Calu3 (cell line): ENCODE measurements at regions not wholly inside any gene's neighbourhood (a gene's known extent, or its start where the extent isn't known, plus 50 kb on each side); places are given as distances from the start of the nearest gene placed in this dataset.

ENCODE experiments used
- BruUV-seq: library from RNA; stranded (reverse); fragments of 400-500 nt; replicated peaks from 2 replicates; lab custom pipeline; 2021; lab: Mats Ljungman, UMichigan
- CTCF ChIA-PET: fragments of 300-600 bp; sonication (Branson Sonifier 250); formaldehyde crosslinking; loops from one replicate; lab custom pipeline; 2022; ENCODE audit warnings: antibody characterized with exemption; lab: Charles Lee
- DNase-seq: peaks from one replicate; pipeline ENCODE4 v3.0.0; 2022
- H3K27ac Mint-ChIP-seq: one replicate; pipeline ENCODE4 v1.8.0; 2022; ENCODE audit warnings: mixed read lengths; ENCODE audit not compliant: unreplicated experiment
- H3K27me3 Mint-ChIP-seq: one replicate; pipeline ENCODE4 v1.8.0; 2022; ENCODE audit warnings: mixed read lengths; ENCODE audit not compliant: unreplicated experiment
- H3K36me3 Mint-ChIP-seq: one replicate; pipeline ENCODE4 v1.8.0; 2022; ENCODE audit warnings: mild to moderate bottlenecking, moderate library complexity, mixed read lengths; ENCODE audit not compliant: insufficient read depth, unreplicated experiment
- H3K4me1 Mint-ChIP-seq: one replicate; pipeline ENCODE4 v1.8.0; 2022; ENCODE audit warnings: mild to moderate bottlenecking, low read depth, mixed read lengths; ENCODE audit not compliant: unreplicated experiment
- H3K4me3 Mint-ChIP-seq: one replicate; pipeline ENCODE4 v1.8.0; 2022; ENCODE audit warnings: mild to moderate bottlenecking, low read depth, moderate library complexity, mixed read lengths; ENCODE audit not compliant: unreplicated experiment
- H3K9me3 Mint-ChIP-seq: one replicate; pipeline ENCODE4 v1.8.0; 2022; ENCODE audit warnings: low read depth, mixed read lengths; ENCODE audit not compliant: unreplicated experiment
- intact Hi-C: fragments of 100-400 bp; cut with micrococcal nuclease; formaldehyde crosslinking; loops from one replicate; pipeline ENCODE4 v1.10.0; 2022; ENCODE audit not compliant: unreplicated experiment
- TF ChIP-seq, protein P1 (sequence below): fragments of 200-600 bp; IDR thresholded peaks from one replicate; pipeline ENCODE4 v1.8.0; 2022; ENCODE audit warnings: antibody characterized with exemption; ENCODE audit not compliant: unreplicated experiment

DNA sequence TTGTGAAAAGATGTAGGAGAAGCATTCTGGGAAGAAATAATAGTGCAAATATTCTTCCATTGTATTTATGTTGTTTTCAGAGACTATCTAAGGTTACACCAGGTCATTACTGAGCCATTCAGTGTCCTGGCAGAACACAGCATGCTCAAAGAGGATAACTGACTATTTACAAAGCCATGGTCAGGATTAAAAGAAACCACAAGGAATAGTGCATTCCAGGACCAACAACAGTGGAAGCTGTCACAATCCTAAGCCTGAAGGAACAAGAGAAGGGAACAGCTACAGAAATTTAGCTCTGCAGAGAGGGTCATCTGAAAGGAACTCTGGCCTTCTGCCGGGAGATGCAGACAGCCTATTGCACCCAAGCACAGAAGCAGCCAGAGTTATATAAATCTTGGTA lies 116.7 kb downstream of the DSC3 start:
- Mint-ChIP-seq H3K4me1 (peaks cover 8% of the 10 kb centered on the region), H3K36me3 (no peaks in the 10 kb centered on the region), H3K9me3 (no peaks in the 10 kb centered on the region), H3K4me3 (no peak overlapping the region), H3K27ac (no peak overlapping the region), H3K27me3 (no peaks in the 10 kb centered on the region)
- TF ChIP-seq, protein P1, sequence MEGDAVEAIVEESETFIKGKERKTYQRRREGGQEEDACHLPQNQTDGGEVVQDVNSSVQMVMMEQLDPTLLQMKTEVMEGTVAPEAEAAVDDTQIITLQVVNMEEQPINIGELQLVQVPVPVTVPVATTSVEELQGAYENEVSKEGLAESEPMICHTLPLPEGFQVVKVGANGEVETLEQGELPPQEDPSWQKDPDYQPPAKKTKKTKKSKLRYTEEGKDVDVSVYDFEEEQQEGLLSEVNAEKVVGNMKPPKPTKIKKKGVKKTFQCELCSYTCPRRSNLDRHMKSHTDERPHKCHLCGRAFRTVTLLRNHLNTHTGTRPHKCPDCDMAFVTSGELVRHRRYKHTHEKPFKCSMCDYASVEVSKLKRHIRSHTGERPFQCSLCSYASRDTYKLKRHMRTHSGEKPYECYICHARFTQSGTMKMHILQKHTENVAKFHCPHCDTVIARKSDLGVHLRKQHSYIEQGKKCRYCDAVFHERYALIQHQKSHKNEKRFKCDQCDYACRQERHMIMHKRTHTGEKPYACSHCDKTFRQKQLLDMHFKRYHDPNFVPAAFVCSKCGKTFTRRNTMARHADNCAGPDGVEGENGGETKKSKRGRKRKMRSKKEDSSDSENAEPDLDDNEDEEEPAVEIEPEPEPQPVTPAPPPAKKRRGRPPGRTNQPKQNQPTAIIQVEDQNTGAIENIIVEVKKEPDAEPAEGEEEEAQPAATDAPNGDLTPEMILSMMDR, result no peak
- CTCF ChIA-PET, result no interaction called here
- intact Hi-C loops, result no loop called here
- DNase-seq, result no peak
- no TSS peak for BruUV-seq

- CTCF ChIA-PET, result no interaction called here
- intact Hi-C loops, result no loop called here
Measured at GRCh38 chr18:30920757-30921156, 121.8 kb downstream of the DSC3 start.

GRCh38 chr18:30920351-30920750 lies 122.2 kb downstream of the DSC3 start:
- intact Hi-C loops, result no loop called here
- Mint-ChIP-seq H3K27me3 (no peaks in the 10 kb centered on the region), H3K4me1 (peaks cover 7% of the 10 kb centered on the region), H3K4me3 (no peak overlapping the region), H3K36me3 (no peaks in the 10 kb centered on the region), H3K27ac (no peak overlapping the region), H3K9me3 (no peaks in the 10 kb centered on the region)
- no peak for DNase-seq
- BruUV-seq, result no TSS peak
- CTCF ChIA-PET, result no interaction called here
- TF ChIP-seq, protein P1, result no peak

More at GRCh38 chr18:30920757-30921156, 121.8 kb downstream of the DSC3 start:
- no peaks in the 10 kb centered on the region for H3K36me3 Mint-ChIP-seq
- no peaks in the 10 kb centered on the region for H3K9me3 Mint-ChIP-seq
- no peak for DNase-seq
- H3K27me3 Mint-ChIP-seq, result no peaks in the 10 kb centered on the region
- TF ChIP-seq, protein P1, result no peak
- no peak overlapping the region for H3K27ac Mint-ChIP-seq
- BruUV-seq, result no TSS peak
- H3K4me1 Mint-ChIP-seq, result peaks cover 3% of the 10 kb centered on the region
- no peak overlapping the region for H3K4me3 Mint-ChIP-seq

DNA sequence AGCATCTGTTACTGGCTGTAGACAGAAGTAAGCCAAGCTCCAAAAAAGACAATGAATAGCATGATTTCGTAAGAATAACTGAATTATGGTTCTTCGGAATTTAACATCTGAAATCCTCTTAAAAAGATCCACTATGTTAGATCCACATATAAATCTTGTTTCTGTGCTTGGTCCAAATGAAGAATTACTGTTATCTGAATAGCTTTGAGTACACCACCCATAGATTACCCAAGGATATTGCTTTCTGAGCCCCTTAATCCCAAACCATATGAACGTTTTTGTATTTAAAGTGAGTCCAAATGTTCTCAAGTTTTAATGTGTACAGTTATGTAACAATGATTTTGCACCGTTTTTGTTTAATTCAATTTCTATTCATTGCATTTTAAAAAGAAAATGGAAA lies 124.9 kb downstream of the DSC3 start:
- Mint-ChIP-seq H3K9me3 (no peaks in the 10 kb centered on the region), H3K4me1 (peaks cover 10% of the 10 kb centered on the region), H3K27ac (no peak overlapping the region), H3K36me3 (no peaks in the 10 kb centered on the region), H3K4me3 (no peak overlapping the region), H3K27me3 (no peaks in the 10 kb centered on the region)
- DNase-seq, result no peak
- CTCF ChIA-PET, result no interaction called here
- intact Hi-C loops, result no loop called here
- TF ChIP-seq, protein P1, result no peak
- BruUV-seq, result no TSS peak
